ENCODE measurements at regions not wholly inside any gene's neighbourhood (a gene's known extent, or its start where the extent isn't known, plus 50 kb on each side); places are given as distances from the start of the nearest gene placed in this dataset.

- no peak overlapping the region for H3K4me3 ChIP-seq
- no peaks in the 10 kb centered on the region for H3K27me3 ChIP-seq
- H3K9me3 ChIP-seq = peaks cover 0 to 25% (median 0%) of the 10 kb centered on the region in 4 donors
- H3K4me1 ChIP-seq = no peaks in the 10 kb centered on the region
- H3K36me3 ChIP-seq = no peaks in the 10 kb centered on the region
- no peak overlapping the region for H3K27ac ChIP-seq
- TF ChIP-seq POLR2A (IDR thresholded peaks at IDR 0.05) (no peak), CTCF (IDR thresholded peaks at IDR 0.05) (no peak), EP300 (IDR thresholded peaks at IDR 0.05) (no peak)
- no peak for DNase-seq (ENCODE audit: low spot score in 2 of 2)
These were observed 58.9 kb downstream of the OR5AK2 start for GRCh38 chr11:57047610-57048009.

GRCh38 chr11:57049749-57050148 is 61.0 kb downstream of the OR5AK2 start:
- no peak for TF ChIP-seq EP300 (IDR thresholded peaks at IDR 0.05)
- TF ChIP-seq CTCF (IDR thresholded peaks at IDR 0.05) = no peak
- no peak for TF ChIP-seq POLR2A (IDR thresholded peaks at IDR 0.05)
- 76 to 77% methylated on average over 4 of the region's 4 CpGs for WGBS, 2 donors

GRCh38 chr11:57054817-57055216 is 66.1 kb downstream of the OR5AK2 start:
- no peaks in the 10 kb centered on the region for H3K36me3 ChIP-seq
- TF ChIP-seq CTCF (IDR thresholded peaks at IDR 0.05) = no peak
- no peak for TF ChIP-seq POLR2A (IDR thresholded peaks at IDR 0.05)
- no peak for TF ChIP-seq EP300 (IDR thresholded peaks at IDR 0.05)
- DNase-seq (ENCODE audit: low spot score in 2 of 2) = no peak
- H3K9me3 ChIP-seq = no peaks in the 10 kb centered on the region
- no peak overlapping the region for H3K27ac ChIP-seq
- H3K4me3 ChIP-seq = no peak overlapping the region
- no peaks in the 10 kb centered on the region for H3K27me3 ChIP-seq
- H3K4me1 ChIP-seq = no peaks in the 10 kb centered on the region

More at GRCh38 chr11:57049749-57050148, 61.0 kb downstream of the OR5AK2 start:
- H3K4me3 ChIP-seq = no peak overlapping the region
- H3K36me3 ChIP-seq = no peaks in the 10 kb centered on the region
- H3K27me3 ChIP-seq = no peaks in the 10 kb centered on the region
- H3K4me1 ChIP-seq = no peaks in the 10 kb centered on the region
- DNase-seq (ENCODE audit: low spot score in 2 of 2) = no peak
- no peak overlapping the region for H3K27ac ChIP-seq
- H3K9me3 ChIP-seq = peaks cover 0 to 11% (median 0%) of the 10 kb centered on the region in 4 donors

- Histone ChIP-seq H3K4me3 (no peak overlapping the region), H3K9me3 (no peaks in the 10 kb centered on the region), H3K4me1 (no peaks in the 10 kb centered on the region), H3K27ac (no peak overlapping the region), H3K36me3 (no peaks in the 10 kb centered on the region), H3K27me3 (no peaks in the 10 kb centered on the region)
- DNase-seq (ENCODE audit: low spot score in 2 of 2) = no peak
- WGBS, 2 donors = 89 to 94% methylated on average over 2 of the region's 2 CpGs
- TF ChIP-seq CTCF (IDR thresholded peaks at IDR 0.05) (no peak), EP300 (IDR thresholded peaks at IDR 0.05) (no peak), POLR2A (IDR thresholded peaks at IDR 0.05) (no peak)
These were observed 67.0 kb downstream of the OR5AK2 start for GRCh38 chr11:57055744-57056143.

GRCh38 chr11:57056735-57057134 is 68.0 kb downstream of the OR5AK2 start:
- Histone ChIP-seq H3K27ac (no peak overlapping the region), H3K9me3 (peaks cover 0 to 5% (median 0%) of the 10 kb centered on the region in 4 donors), H3K4me1 (no peaks in the 10 kb centered on the region), H3K4me3 (no peak overlapping the region), H3K36me3 (no peaks in the 10 kb centered on the region), H3K27me3 (no peaks in the 10 kb centered on the region)
- DNase-seq (ENCODE audit: low spot score in 2 of 2) = no peak
- 58 to 61% methylated on average over 3 of the region's 3 CpGs for WGBS, 2 donors
- TF ChIP-seq EP300 (IDR thresholded peaks at IDR 0.05) (no peak), CTCF (IDR thresholded peaks at IDR 0.05) (no peak), POLR2A (IDR thresholded peaks at IDR 0.05) (no peak)

All from tibial nerve (tissue), 4 donors.